GM18867 (cell line): ENCODE measurements at regions not wholly inside any gene's neighbourhood (a gene's known extent, or its start where the extent isn't known, plus 50 kb on each side); places are given as distances from the start of the nearest gene placed in this dataset.
"Not testable (repeated sequence)": the region's sequence is repeated elsewhere in the genome, so short reads cannot be mapped to it uniquely, and the experiment has no call there.

Experiments
- ATAC-seq: cut with Tn5 transposase; IDR thresholded peaks from one replicate; pipeline ENCODE4 v1.9.1; 2021; ENCODE audit warnings: mild to moderate bottlenecking, moderate library complexity; ENCODE audit not compliant: unreplicated experiment

- no peak for ATAC-seq
Observed at GRCh38 chr6:100322886-100323285, 141.8 kb downstream of the SIM1 start.

GRCh38 chr6:100320686-100321085, 144.0 kb downstream of the SIM1 start:
- ATAC-seq = no peak

- ATAC-seq = no peak
Observed at GRCh38 chr6:100317031-100317430, 147.7 kb downstream of the SIM1 start.

GRCh38 chr6:100314186-100314585, 150.5 kb downstream of the SIM1 start:
- ATAC-seq = no peak

- ATAC-seq = no peak
Observed at GRCh38 chr6:100311707-100312251, 152.9 kb downstream of the SIM1 start.

- ATAC-seq = no peak
Observed at GRCh38 chr6:100309174-100309573, 155.5 kb downstream of the SIM1 start.

GRCh38 chr6:100307561-100307960, 157.2 kb downstream of the SIM1 start:
- ATAC-seq = no peak

- no peak for ATAC-seq
Observed at GRCh38 chr6:100305209-100305869, 159.4 kb downstream of the SIM1 start.

GRCh38 chr6:100304575-100304974, 160.1 kb downstream of the SIM1 start:
- ATAC-seq = no peak

GRCh38 chr6:100301731-100302130, 163.0 kb downstream of the SIM1 start:
- ATAC-seq = no peak

- ATAC-seq = no peak
Observed at GRCh38 chr6:100300221-100300736, 164.4 kb downstream of the SIM1 start.

GRCh38 chr6:100296810-100297544, 167.7 kb downstream of the SIM1 start:
- ATAC-seq = no peak

GRCh38 chr6:100295172-100295571, 169.5 kb downstream of the SIM1 start:
- ATAC-seq = not testable (repeated sequence)

- ATAC-seq = no peak
Observed at GRCh38 chr6:100289285-100289684, 175.4 kb downstream of the SIM1 start.

GRCh38 chr6:100288311-100288710, 176.4 kb downstream of the SIM1 start:
- no peak for ATAC-seq

- no peak for ATAC-seq
Observed at GRCh38 chr6:100283285-100283684, 181.4 kb downstream of the SIM1 start.

GRCh38 chr6:100281471-100281901, 183.2 kb downstream of the SIM1 start:
- no peak for ATAC-seq

GRCh38 chr6:100276311-100277057, 188.2 kb downstream of the SIM1 start:
- no peak for ATAC-seq

- ATAC-seq = no peak
Observed at GRCh38 chr6:100274147-100274546, 190.6 kb downstream of the SIM1 start.

- ATAC-seq = no peak
Observed at GRCh38 chr6:100271625-100272024, 193.1 kb downstream of the SIM1 start.

- no peak for ATAC-seq
Observed at GRCh38 chr6:100271202-100271601, 193.5 kb downstream of the SIM1 start.
